HG03558 (cell line): ENCODE measurements at regions not wholly inside any gene's neighbourhood (a gene's known extent, or its start where the extent isn't known, plus 50 kb on each side); places are given as distances from the start of the nearest gene placed in this dataset.

Experiments used
- ATAC-seq: cut with Tn5 transposase; IDR thresholded peaks from one replicate; pipeline ENCODE4 v1.9.1; 2021; ENCODE audit warnings: moderate number of reproducible peaks; ENCODE audit not compliant: unreplicated experiment; ENCODE audit errors: extremely low read depth

GRCh38 chr2:190783513-190784263, 96.9 kb upstream of the GLS start:
- no peak for ATAC-seq

- ATAC-seq: no peak
These were observed 95.3 kb upstream of the GLS start for GRCh38 chr2:190785334-190785733.

GRCh38 chr2:190786404-190787166, 94.0 kb upstream of the GLS start:
- no peak for ATAC-seq

- ATAC-seq: no peak
These were observed 92.8 kb upstream of the GLS start for GRCh38 chr2:190787743-190788235.

GRCh38 chr2:190789074-190790004, 91.3 kb upstream of the GLS start:
- no peak for ATAC-seq

GRCh38 chr2:190791347-190791975, 89.2 kb upstream of the GLS start:
- no peak for ATAC-seq

GRCh38 chr2:190791976-190792575, 88.5 kb upstream of the GLS start:
- ATAC-seq: no peak

GRCh38 chr2:190792956-190793888, 87.4 kb upstream of the GLS start:
- ATAC-seq: no peak

- no peak for ATAC-seq
These were observed 86.2 kb upstream of the GLS start for GRCh38 chr2:190794377-190794776.

- no peak for ATAC-seq
These were observed 85.8 kb upstream of the GLS start for GRCh38 chr2:190794790-190795189.

GRCh38 chr2:190795686-190796085, 84.9 kb upstream of the GLS start:
- no peak for ATAC-seq

- no peak for ATAC-seq
These were observed 80.6 kb upstream of the GLS start for GRCh38 chr2:190799999-190800398.

GRCh38 chr2:190800528-190800927, 80.1 kb upstream of the GLS start:
- ATAC-seq: no peak

GRCh38 chr2:190802129-190802528, 78.5 kb upstream of the GLS start:
- ATAC-seq: no peak

GRCh38 chr2:190802626-190803209, 77.9 kb upstream of the GLS start:
- ATAC-seq: no peak

- ATAC-seq: no peak
These were observed 76.3 kb upstream of the GLS start for GRCh38 chr2:190804182-190804795.

GRCh38 chr2:190805126-190805525, 75.5 kb upstream of the GLS start:
- no peak for ATAC-seq

- no peak for ATAC-seq
These were observed 74.8 kb upstream of the GLS start for GRCh38 chr2:190805843-190806242.
